B cell (primary cell): ENCODE measurements at regions not wholly inside any gene's neighbourhood (a gene's known extent, or its start where the extent isn't known, plus 50 kb on each side); places are given as distances from the start of the nearest gene placed in this dataset.

Experiments used
- CTCF ChIP-seq: fragments of 200-600 bp; IDR thresholded peaks from one replicate; pipeline ENCODE4 v1.8.0; 2022; ENCODE audit warnings: antibody characterized with exemption, mild to moderate bottlenecking
- EZH2 ChIP-seq: IDR thresholded peaks from 2 replicates; pipeline ENCODE4 v1.6.1; 2012; ENCODE audit warnings: borderline replicate concordance, low read depth, mild to moderate bottlenecking, moderate library complexity, low read length; ENCODE audit not compliant: insufficient read depth, poor library complexity, severe bottlenecking

GRCh38 chr7:96774358-96774757, 64.7 kb upstream of the SEM1 start:
- no peak for TF ChIP-seq CTCF
- no peak for TF ChIP-seq EZH2
